ENCODE measurements at regions not wholly inside any gene's neighbourhood (a gene's known extent, or its start where the extent isn't known, plus 50 kb on each side); places are given as distances from the start of the nearest gene placed in this dataset.

DNA sequence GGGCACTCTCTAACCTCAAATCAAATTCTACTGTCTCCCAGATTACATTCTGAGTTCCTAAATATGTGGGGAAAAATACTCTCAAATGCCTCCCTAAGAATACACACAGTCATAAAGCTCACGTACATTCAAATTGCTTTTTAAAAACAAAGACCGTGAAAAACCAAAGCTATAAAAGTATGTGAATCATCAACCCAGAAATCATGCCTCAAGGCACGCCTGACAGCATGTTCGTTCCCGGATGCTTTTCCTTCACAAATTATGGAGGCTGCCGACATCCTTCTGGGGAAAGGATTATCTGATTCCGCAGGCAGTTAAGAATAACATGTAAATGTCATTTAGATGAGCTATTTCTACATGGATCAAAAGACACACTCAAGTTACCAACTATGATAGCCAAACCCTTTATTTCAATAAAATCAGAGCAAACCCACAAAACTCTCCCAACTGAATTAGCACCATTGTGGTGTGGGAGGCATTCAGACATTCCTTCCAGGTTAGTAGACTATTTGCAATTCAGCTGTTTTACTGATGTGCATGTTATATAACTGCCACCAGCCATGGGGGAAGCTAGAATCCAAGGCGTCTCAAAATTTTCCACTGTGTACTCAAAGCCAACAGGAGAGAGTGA is 398.2 kb upstream of the TRIB2 start:
- Histone ChIP-seq H3K4me3 (no peak overlapping the region), H3K36me3 (ENCODE audit: control insufficient read depth in 4 of 4, insufficient read depth in 4 of 4, low read length in 4 of 4) (no peaks in the 10 kb centered on the region), H3K9ac (ENCODE audit: insufficient read depth in 1 of 2, low read length in 2 of 2) (no peak overlapping the region), H3K9me3 (ENCODE audit: control insufficient read depth in 4 of 4, insufficient read depth in 3 of 4, low read length in 3 of 4) (no peaks in the 10 kb centered on the region), H3K27me3 (ENCODE audit: control insufficient read depth in 3 of 3, insufficient read depth in 3 of 3, low read length in 2 of 3) (no peaks in the 10 kb centered on the region), H3K27ac (ENCODE audit: low read depth in 1 of 2, low read length in 1 of 2) (no peak overlapping the region), H3K4me1 (ENCODE audit: control insufficient read depth in 5 of 5, insufficient read depth in 5 of 5, low read length in 5 of 5) (peaks cover 0 to 30% (median 5%) of the 10 kb centered on the region in 5 donors)
- no peak for ATAC-seq (ENCODE audit: insufficient read depth, low FRiP score)
- no peak for DNase-seq
- no peak for TF ChIP-seq CTCF (IDR thresholded peaks at IDR 0.05; ENCODE audit: control extremely low read depth, extremely low read depth)
- WGBS, 2 donors = 95 to 96% methylated on average over 8 of the region's 8 CpGs

DNA sequence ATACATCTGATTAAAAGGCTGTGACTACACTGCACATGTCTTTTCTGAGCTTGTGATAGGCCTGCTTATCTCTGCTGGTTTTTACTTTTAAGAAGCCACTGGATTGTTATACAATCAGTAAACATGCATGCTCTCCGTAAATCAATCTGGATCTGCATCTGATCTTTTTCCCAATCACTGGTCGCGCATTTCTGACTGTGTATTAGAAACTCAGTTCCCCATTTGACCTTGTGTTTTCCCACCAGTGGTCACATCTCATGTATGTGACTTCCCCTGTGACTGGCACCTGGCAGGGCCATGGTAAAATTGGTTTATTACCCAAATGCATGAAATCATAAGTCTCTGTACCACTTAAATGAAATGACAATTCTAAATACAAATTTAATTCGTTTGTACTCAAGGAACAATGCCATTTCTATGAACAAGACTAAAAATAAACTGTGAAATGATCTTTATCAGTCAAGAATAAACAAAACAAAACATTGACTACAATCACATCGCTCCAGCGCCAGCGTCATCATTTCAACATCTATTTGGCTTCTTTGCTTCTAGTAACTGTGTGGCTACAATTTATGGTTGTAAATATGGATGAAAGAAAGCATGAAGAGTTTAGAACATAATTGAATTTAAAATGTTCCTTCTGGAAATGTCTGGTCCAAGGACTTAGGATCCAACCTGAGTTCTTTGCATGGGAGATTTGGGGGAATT is 396.6 kb upstream of the TRIB2 start:
- DNase-seq (peak; percentile 59 to 93 (median 91)), ATAC-seq (ENCODE audit: insufficient read depth, low FRiP score) (no peak)
- Histone ChIP-seq H3K27ac (ENCODE audit: low read depth in 1 of 2, low read length in 1 of 2) (no peak overlapping the region), H3K9ac (ENCODE audit: insufficient read depth in 1 of 2, low read length in 2 of 2) (no peak overlapping the region), H3K36me3 (ENCODE audit: control insufficient read depth in 4 of 4, insufficient read depth in 4 of 4, low read length in 4 of 4) (no peaks in the 10 kb centered on the region), H3K27me3 (ENCODE audit: control insufficient read depth in 3 of 3, insufficient read depth in 3 of 3, low read length in 2 of 3) (no peaks in the 10 kb centered on the region), H3K4me3 (no peak overlapping the region), H3K9me3 (ENCODE audit: control insufficient read depth in 4 of 4, insufficient read depth in 3 of 4, low read length in 3 of 4) (no peaks in the 10 kb centered on the region), H3K4me1 (ENCODE audit: control insufficient read depth in 5 of 5, insufficient read depth in 5 of 5, low read length in 5 of 5) (peaks cover 0 to 30% (median 3%) of the 10 kb centered on the region in 5 donors)
- WGBS, 2 donors = 62 to 79% methylated on average over 7 of the region's 7 CpGs
- no peak for TF ChIP-seq CTCF (IDR thresholded peaks at IDR 0.05; ENCODE audit: control extremely low read depth, extremely low read depth)

GRCh38 chr2:12320991-12321641 is 395.6 kb upstream of the TRIB2 start:
- TF ChIP-seq CTCF (IDR thresholded peaks at IDR 0.05; ENCODE audit: control extremely low read depth, extremely low read depth) = no peak
- H3K36me3 ChIP-seq (ENCODE audit: control insufficient read depth in 4 of 4, insufficient read depth in 4 of 4, low read length in 4 of 4) = no peaks in the 10 kb centered on the region
- no peaks in the 10 kb centered on the region for H3K27me3 ChIP-seq (ENCODE audit: control insufficient read depth in 3 of 3, insufficient read depth in 3 of 3, low read length in 2 of 3)
- no peaks in the 10 kb centered on the region for H3K9me3 ChIP-seq (ENCODE audit: control insufficient read depth in 4 of 4, insufficient read depth in 3 of 4, low read length in 3 of 4)
- ATAC-seq (ENCODE audit: insufficient read depth, low FRiP score) (peak; percentile 30), DNase-seq (peak; percentile 26 to 72 (median 66))
- H3K9ac ChIP-seq (ENCODE audit: insufficient read depth in 1 of 2, low read length in 2 of 2) = no peak overlapping the region
- H3K4me1 ChIP-seq (ENCODE audit: control insufficient read depth in 5 of 5, insufficient read depth in 5 of 5, low read length in 5 of 5) = peaks cover 0 to 30% (median 3%) of the 10 kb centered on the region in 5 donors
- 72 to 86% methylated on average over 7 of the region's 7 CpGs for WGBS, 2 donors
- H3K4me3 ChIP-seq = no peak overlapping the region
- no peak overlapping the region for H3K27ac ChIP-seq (ENCODE audit: low read depth in 1 of 2, low read length in 1 of 2)

Data from lung (tissue), 11 donors.